Ascending aorta (tissue), 2 donors: ENCODE measurements at regions not wholly inside any gene's neighbourhood (a gene's known extent, or its start where the extent isn't known, plus 50 kb on each side); places are given as distances from the start of the nearest gene placed in this dataset.

Experiments used
- DNase-seq, 2 donors: peaks; one replicate each; pipeline ENCODE4 v3.0.0-alpha.2; 2019; ENCODE audit warnings: low spot score in 2 of 2
- H3K27ac ChIP-seq, 2 donors: fragments of 200-600 bp; sonication (generic); one replicate each; pipeline ENCODE4 v1.5.1; 2016 to 2017; ENCODE audit warnings: mild to moderate bottlenecking in 1 of 2
- H3K27me3 ChIP-seq: fragments of 200-600 bp; sonication (generic); one replicate; pipeline ENCODE4 v1.5.1; 2017
- H3K36me3 ChIP-seq, 2 donors: fragments of 200-600 bp; sonication (generic); one replicate each; pipeline ENCODE4 v1.5.1; 2016
- H3K4me1 ChIP-seq, 2 donors: fragments of 200-600 bp; sonication (generic); one replicate each; pipeline ENCODE4 v1.5.1; 2016 to 2017; ENCODE audit warnings: mild to moderate bottlenecking in 1 of 2
- H3K4me3 ChIP-seq, 2 donors: fragments of 200-600 bp; sonication (generic); one replicate each; pipeline ENCODE4 v1.5.1; 2016 to 2017; ENCODE audit warnings: mild to moderate bottlenecking in 1 of 2
- H3K9me3 ChIP-seq, 2 donors: fragments of 200-600 bp; sonication (generic); one replicate each; pipeline ENCODE4 v1.5.1; 2016
- intact Hi-C: fragments of 100-400 bp; cut with DNase I; formaldehyde crosslinking; loops from one replicate; pipeline ENCODE4 v1.15.1; 2023
- TF ChIP-seq, protein P1 (sequence below), 3 experiments: fragments of 200-600 bp in 2 of 3; fragments of 450-650 bp in 1 of 3; sonication (generic) in 2 of 3; IDR thresholded peaks; one replicate each; pipeline ENCODE4 v1.5.1; 2016 to 2019; ENCODE audit warnings: antibody characterized with exemption in 3 of 3, mild to moderate bottlenecking in 1 of 3, moderate library complexity in 1 of 3

DNA sequence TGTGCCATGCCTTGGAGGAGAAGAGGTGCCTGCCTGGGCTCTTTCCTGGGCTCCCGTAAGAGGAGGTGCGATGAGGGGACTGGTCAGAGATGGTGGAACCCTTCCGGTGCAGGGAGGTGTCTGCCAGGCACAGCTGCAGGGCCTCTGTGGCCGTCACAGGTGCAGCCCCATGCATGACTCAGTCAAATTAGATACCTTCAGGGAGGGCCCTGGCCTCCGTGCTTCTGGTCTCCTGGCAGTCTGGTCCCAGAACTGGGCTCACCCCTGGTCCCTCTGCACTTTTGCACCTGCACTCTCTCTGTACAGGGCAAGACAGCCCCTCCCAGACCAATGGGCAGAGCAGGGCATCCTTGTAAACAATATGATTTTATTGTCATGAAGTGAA lies 49.9 kb upstream of the LRPAP1 start:
- Histone ChIP-seq H3K27ac (no peak overlapping the region), H3K4me1 (no peaks in the 10 kb centered on the region), H3K27me3 (no peaks in the 10 kb centered on the region), H3K4me3 (no peak overlapping the region), H3K36me3 (no peaks in the 10 kb centered on the region), H3K9me3 (no peaks in the 10 kb centered on the region)
- TF ChIP-seq, protein P1, sequence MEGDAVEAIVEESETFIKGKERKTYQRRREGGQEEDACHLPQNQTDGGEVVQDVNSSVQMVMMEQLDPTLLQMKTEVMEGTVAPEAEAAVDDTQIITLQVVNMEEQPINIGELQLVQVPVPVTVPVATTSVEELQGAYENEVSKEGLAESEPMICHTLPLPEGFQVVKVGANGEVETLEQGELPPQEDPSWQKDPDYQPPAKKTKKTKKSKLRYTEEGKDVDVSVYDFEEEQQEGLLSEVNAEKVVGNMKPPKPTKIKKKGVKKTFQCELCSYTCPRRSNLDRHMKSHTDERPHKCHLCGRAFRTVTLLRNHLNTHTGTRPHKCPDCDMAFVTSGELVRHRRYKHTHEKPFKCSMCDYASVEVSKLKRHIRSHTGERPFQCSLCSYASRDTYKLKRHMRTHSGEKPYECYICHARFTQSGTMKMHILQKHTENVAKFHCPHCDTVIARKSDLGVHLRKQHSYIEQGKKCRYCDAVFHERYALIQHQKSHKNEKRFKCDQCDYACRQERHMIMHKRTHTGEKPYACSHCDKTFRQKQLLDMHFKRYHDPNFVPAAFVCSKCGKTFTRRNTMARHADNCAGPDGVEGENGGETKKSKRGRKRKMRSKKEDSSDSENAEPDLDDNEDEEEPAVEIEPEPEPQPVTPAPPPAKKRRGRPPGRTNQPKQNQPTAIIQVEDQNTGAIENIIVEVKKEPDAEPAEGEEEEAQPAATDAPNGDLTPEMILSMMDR (IDR thresholded peaks at IDR 0.05), result no peak
- DNase-seq, result no peak
- intact Hi-C loops, result no loop called here
